Thyroid gland (tissue), 4 donors: ENCODE measurements at regions not wholly inside any gene's neighbourhood (a gene's known extent, or its start where the extent isn't known, plus 50 kb on each side); places are given as distances from the start of the nearest gene placed in this dataset.

ENCODE experiments used
- DNase-seq, 2 donors: peaks; one replicate each; pipeline ENCODE4 v3.0.0-alpha.2; 2019
- H3K27ac ChIP-seq, 3 donors: fragments of 200-600 bp; sonication (generic); 1 replicate in 2 of 3; 2 replicates in 1 of 3; pipeline ENCODE4 v1.5.1; 2016 to 2019; ENCODE audit warnings: mild to moderate bottlenecking in 1 of 3, moderate library complexity in 1 of 3
- H3K27me3 ChIP-seq: fragments of 200-600 bp; sonication (generic); one replicate; pipeline ENCODE4 v1.5.1; 2019
- H3K36me3 ChIP-seq, 2 donors: fragments of 200-600 bp; sonication (generic); one replicate each; pipeline ENCODE4 v1.5.1; 2016 to 2019
- H3K4me1 ChIP-seq, 2 donors: fragments of 200-600 bp; sonication (generic); one replicate each; pipeline ENCODE4 v1.5.1; 2017 to 2019
- H3K4me3 ChIP-seq, 3 donors: fragments of 200-600 bp; sonication (generic); replicated peaks in 1 of 3; 1 replicate in 2 of 3; 2 replicates in 1 of 3; pipeline ENCODE4 v1.5.1; 2016; ENCODE audit warnings: mild to moderate bottlenecking in 1 of 3
- H3K9me3 ChIP-seq: fragments of 200-600 bp; sonication (generic); one replicate; pipeline ENCODE4 v1.5.1; 2017
- POLR2A ChIP-seq, 2 donors: fragments of 450-650 bp; IDR thresholded peaks; one replicate each; pipeline ENCODE4 v1.6.1; 2017; ENCODE audit warnings: antibody characterized with exemption in 2 of 2, mild to moderate bottlenecking in 2 of 2, moderate library complexity in 1 of 2
- WGBS, 2 donors: methylation state at CpG; one replicate each; pipeline ENCODE4 v1.1.5; 2017; 5-methylcytosine and 5-hydroxymethylcytosine counted together
- intact Hi-C: fragments of 100-400 bp; cut with DNase I; formaldehyde crosslinking; loops from one replicate; pipeline ENCODE4 v1.15.1; 2023
- TF ChIP-seq, protein P1 (sequence below), 6 experiments: fragments of 200-600 bp in 3 of 6; fragments of 450-650 bp in 3 of 6; sonication (generic) in 3 of 6; IDR thresholded peaks; one replicate each; pipeline ENCODE4 v1.5.1; 2016 to 2019; ENCODE audit warnings: antibody characterized with exemption in 6 of 6, mild to moderate bottlenecking in 2 of 6, inconsistent platforms in 1 of 6, moderate library complexity in 1 of 6

DNA sequence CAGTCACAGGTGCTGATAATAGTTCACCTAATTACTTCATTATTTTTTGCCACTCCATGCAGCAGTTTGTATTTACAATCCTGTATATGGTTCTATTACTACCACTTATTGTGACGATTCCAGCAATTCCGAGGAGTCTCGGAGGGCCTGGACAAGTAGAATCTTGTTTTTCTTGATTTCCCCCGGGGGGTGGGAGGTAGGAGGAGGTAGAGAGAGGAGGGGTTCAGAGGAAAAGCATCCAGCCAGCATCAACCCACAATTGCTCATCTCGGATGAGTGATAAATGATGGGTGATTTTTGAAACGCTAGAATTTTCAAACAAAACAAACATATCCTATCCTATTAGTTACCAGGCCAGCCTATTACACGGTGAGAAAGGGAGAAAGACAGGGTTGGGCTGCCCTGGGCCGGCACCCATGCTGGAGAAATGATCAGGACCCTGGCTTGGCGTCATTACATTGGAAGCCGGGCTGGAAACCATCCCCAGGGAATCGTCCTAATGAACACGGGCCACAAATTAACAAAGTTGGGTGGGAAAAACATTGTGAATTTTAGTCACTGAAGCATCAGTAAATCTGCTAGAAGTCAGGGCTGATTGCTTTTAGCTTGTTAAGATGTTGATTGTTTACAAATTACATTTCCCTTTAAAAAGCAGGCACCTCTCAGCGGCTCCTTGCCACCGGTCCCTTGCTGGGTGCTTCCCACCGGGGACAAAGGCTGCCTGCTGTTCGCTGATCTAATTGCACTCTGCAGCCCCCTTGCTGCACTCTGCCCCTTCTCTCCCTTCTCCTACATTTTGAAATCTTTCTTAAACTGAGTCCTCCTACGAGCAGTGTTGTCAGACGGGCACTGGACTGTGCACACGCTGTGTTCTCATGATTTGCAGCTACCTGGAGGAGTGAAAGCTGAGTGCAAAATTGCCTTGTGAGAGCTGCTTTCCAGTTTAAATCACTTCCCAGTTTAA is 95.5 kb downstream of the FAM204A start:
- no peak overlapping the region for H3K27ac ChIP-seq
- TF ChIP-seq POLR2A (IDR thresholded peaks at IDR 0.05): no peak
- TF ChIP-seq, protein P1, sequence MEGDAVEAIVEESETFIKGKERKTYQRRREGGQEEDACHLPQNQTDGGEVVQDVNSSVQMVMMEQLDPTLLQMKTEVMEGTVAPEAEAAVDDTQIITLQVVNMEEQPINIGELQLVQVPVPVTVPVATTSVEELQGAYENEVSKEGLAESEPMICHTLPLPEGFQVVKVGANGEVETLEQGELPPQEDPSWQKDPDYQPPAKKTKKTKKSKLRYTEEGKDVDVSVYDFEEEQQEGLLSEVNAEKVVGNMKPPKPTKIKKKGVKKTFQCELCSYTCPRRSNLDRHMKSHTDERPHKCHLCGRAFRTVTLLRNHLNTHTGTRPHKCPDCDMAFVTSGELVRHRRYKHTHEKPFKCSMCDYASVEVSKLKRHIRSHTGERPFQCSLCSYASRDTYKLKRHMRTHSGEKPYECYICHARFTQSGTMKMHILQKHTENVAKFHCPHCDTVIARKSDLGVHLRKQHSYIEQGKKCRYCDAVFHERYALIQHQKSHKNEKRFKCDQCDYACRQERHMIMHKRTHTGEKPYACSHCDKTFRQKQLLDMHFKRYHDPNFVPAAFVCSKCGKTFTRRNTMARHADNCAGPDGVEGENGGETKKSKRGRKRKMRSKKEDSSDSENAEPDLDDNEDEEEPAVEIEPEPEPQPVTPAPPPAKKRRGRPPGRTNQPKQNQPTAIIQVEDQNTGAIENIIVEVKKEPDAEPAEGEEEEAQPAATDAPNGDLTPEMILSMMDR (IDR thresholded peaks at IDR 0.05): no peak
- no peaks in the 10 kb centered on the region for H3K4me1 ChIP-seq
- H3K9me3 ChIP-seq: no peaks in the 10 kb centered on the region
- 27 to 32% methylated on average over 19 of the region's 19 CpGs for WGBS, 2 donors
- peaks cover 12% of the 10 kb centered on the region for H3K27me3 ChIP-seq
- intact Hi-C loops: no loop called here
- H3K36me3 ChIP-seq: no peaks in the 10 kb centered on the region
- DNase-seq: no peak
- H3K4me3 ChIP-seq: no peak overlapping the region

DNA sequence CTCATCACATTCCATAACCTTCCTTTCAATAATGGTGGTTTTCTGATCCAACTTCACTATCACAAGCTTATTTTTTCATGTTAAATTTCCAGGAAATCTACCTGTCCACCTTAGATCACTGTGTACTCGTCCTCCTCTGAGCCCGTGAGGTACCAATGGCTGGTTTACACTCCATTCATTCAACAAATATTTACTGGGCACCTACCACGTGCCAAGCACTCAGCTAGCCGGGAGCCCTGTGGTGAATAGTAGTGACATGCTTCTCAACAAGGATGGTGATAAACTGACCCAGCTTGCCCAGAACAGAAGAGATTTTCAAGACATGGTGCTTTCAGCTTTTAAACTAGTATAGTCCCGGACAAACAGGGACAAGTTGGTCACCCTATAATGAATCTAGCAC is 98.2 kb downstream of the FAM204A start:
- Histone ChIP-seq H3K27ac (no peak overlapping the region), H3K4me1 (no peaks in the 10 kb centered on the region), H3K27me3 (peaks cover 12% of the 10 kb centered on the region), H3K9me3 (no peaks in the 10 kb centered on the region), H3K4me3 (no peak overlapping the region), H3K36me3 (no peaks in the 10 kb centered on the region)
- 60 to 61% methylated on average over 5 of the region's 5 CpGs for WGBS, 2 donors
- intact Hi-C loops: loop anchor here (5.0 kb wide), 1 partner anchor 747 kb away; no protein-coding TSS in a partner anchor
- no peak for DNase-seq
- TF ChIP-seq POLR2A (IDR thresholded peaks at IDR 0.05): no peak
- TF ChIP-seq, protein P1 (IDR thresholded peaks at IDR 0.05): no peak

DNA sequence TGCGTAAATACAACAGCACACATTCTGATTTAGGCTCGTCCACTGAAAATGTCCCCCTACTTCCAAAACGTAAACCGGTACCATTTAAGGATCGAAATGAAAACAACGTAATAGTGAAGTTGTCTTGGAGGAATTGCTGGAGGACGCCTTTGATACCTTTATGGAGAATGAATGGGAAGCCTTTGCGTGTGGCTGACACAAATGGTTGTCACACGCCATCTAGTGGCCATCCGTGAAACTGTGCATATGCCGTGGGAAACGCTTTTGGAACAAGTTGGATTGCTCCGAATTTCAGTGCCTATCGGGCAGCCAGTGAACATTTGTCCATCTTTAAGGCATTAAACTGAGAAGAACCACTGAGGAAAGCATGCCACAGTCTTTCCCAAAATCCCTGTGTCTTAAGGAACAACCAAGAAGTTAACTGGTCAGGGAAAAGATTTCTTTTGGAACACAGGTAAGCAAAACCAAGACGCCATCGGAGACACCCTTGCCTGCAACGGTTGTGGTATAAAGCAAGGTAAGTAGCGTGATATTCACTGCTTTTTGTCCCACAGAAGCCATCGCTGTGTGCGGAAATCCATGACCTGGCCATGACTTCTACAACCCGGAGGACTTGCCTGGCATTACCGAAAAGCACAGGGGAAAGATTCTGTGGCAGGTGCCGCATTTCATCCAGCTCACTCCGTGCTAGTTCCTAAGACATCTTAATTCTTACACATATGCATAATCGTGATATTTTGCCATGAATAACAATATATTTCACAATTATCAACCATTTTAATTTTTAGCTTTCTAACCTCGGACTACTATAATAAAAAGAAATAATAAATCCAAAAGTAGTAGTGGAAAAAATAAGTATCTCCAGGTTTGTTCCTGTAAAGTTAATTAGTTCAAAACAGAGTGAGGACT is 100.6 kb downstream of the FAM204A start:
- H3K27ac ChIP-seq: no peak overlapping the region
- no peaks in the 10 kb centered on the region for H3K36me3 ChIP-seq
- intact Hi-C loops: loop anchor here (5.0 kb wide), 1 partner anchor 744 kb away; no protein-coding TSS in a partner anchor
- DNase-seq: peak; percentile 82 to 86
- no peaks in the 10 kb centered on the region for H3K9me3 ChIP-seq
- TF ChIP-seq, protein P1 (IDR thresholded peaks at IDR 0.05): peak; percentile 80 to 95 (median 88)
- no peak for TF ChIP-seq POLR2A (IDR thresholded peaks at IDR 0.05)
- H3K27me3 ChIP-seq: peaks cover 5% of the 10 kb centered on the region
- WGBS, 2 donors: 26 to 29% methylated on average over 26 of the region's 26 CpGs
- H3K4me3 ChIP-seq: no peak overlapping the region
- no peaks in the 10 kb centered on the region for H3K4me1 ChIP-seq

DNA sequence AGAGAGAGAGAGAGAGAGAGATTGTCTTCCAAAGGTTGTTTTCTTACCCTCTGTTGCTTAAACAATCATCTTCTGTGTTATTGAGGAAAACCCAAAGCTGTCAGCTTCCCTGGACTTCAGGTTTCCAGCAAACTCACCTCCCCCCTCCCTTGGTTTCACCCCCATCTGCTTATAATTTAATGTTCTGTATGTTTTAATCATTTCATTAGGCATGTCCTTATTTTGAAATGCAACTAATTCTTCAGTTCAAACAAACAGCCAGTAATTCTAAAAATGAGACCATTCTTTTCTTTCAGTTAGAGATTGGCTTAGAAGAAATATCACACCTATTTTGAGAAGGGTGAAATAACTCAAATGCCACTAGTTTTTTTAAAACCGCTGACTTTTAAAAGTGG is 102.9 kb downstream of the FAM204A start:
- WGBS, 2 donors: 60 to 67% methylated on average over 1 of the region's 1 CpG
- intact Hi-C loops: no loop called here

More for the DNA sequence above, 102.9 kb downstream of the FAM204A start:
- no peak for DNase-seq
- no peaks in the 10 kb centered on the region for H3K36me3 ChIP-seq
- TF ChIP-seq, protein P1 (IDR thresholded peaks at IDR 0.05): no peak
- no peak for TF ChIP-seq POLR2A (IDR thresholded peaks at IDR 0.05)
- H3K27me3 ChIP-seq: no peaks in the 10 kb centered on the region
- no peaks in the 10 kb centered on the region for H3K9me3 ChIP-seq
- H3K4me3 ChIP-seq: no peak overlapping the region
- no peak overlapping the region for H3K27ac ChIP-seq
- H3K4me1 ChIP-seq: no peaks in the 10 kb centered on the region
